Right atrium auricular region (tissue), 2 donors: ENCODE measurements at regions not wholly inside any gene's neighbourhood (a gene's known extent, or its start where the extent isn't known, plus 50 kb on each side); places are given as distances from the start of the nearest gene placed in this dataset.

ENCODE experiments used
- DNase-seq: peaks from one replicate; pipeline ENCODE4 v3.0.0-alpha.2; 2019; ENCODE audit warnings: low spot score
- H3K27ac ChIP-seq, 2 donors: fragments of 200-600 bp; sonication (generic); 1 replicate in 1 of 2; 2 replicates in 1 of 2; pipeline ENCODE4 v1.5.1; 2016 to 2019
- H3K27me3 ChIP-seq, 2 donors: fragments of 200-600 bp; sonication (generic); one replicate each; pipeline versions ENCODE4 v1.5.1 to v1.6.0; 2017 to 2019
- H3K36me3 ChIP-seq: fragments of 200-600 bp; sonication (generic); one replicate; pipeline ENCODE4 v1.5.1; 2016
- H3K4me1 ChIP-seq, 2 donors: fragments of 200-600 bp; sonication (generic); one replicate each; pipeline versions ENCODE4 v1.5.1 to v1.6.0; 2017 to 2019
- H3K4me3 ChIP-seq, 2 donors: fragments of 200-600 bp; sonication (generic); 1 replicate in 1 of 2; 2 replicates in 1 of 2; pipeline ENCODE4 v1.5.1; 2017 to 2019; ENCODE audit warnings: mild to moderate bottlenecking in 1 of 2, moderate library complexity in 1 of 2
- H3K9me3 ChIP-seq, 2 donors: fragments of 200-600 bp; sonication (generic); one replicate each; pipeline ENCODE4 v1.5.1; 2019
- TF ChIP-seq, protein P1 (sequence below), 2 donors: fragments of 200-600 bp; sonication (generic); IDR thresholded peaks; one replicate each; pipeline ENCODE4 v1.5.1; 2019; ENCODE audit warnings: antibody characterized with exemption in 2 of 2

- Histone ChIP-seq H3K9me3 (no peaks in the 10 kb centered on the region), H3K27ac (no peak overlapping the region), H3K36me3 (no peaks in the 10 kb centered on the region), H3K27me3 (no peaks in the 10 kb centered on the region), H3K4me3 (no peak overlapping the region), H3K4me1 (no peaks in the 10 kb centered on the region)
- no peak for DNase-seq
- TF ChIP-seq, protein P1, sequence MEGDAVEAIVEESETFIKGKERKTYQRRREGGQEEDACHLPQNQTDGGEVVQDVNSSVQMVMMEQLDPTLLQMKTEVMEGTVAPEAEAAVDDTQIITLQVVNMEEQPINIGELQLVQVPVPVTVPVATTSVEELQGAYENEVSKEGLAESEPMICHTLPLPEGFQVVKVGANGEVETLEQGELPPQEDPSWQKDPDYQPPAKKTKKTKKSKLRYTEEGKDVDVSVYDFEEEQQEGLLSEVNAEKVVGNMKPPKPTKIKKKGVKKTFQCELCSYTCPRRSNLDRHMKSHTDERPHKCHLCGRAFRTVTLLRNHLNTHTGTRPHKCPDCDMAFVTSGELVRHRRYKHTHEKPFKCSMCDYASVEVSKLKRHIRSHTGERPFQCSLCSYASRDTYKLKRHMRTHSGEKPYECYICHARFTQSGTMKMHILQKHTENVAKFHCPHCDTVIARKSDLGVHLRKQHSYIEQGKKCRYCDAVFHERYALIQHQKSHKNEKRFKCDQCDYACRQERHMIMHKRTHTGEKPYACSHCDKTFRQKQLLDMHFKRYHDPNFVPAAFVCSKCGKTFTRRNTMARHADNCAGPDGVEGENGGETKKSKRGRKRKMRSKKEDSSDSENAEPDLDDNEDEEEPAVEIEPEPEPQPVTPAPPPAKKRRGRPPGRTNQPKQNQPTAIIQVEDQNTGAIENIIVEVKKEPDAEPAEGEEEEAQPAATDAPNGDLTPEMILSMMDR (IDR thresholded peaks at IDR 0.05) = no peak
Observed at GRCh38 chr2:155294358-155294757, 595.9 kb downstream of the KCNJ3 start.

- H3K27me3 ChIP-seq = no peaks in the 10 kb centered on the region
- no peak for DNase-seq
- no peaks in the 10 kb centered on the region for H3K9me3 ChIP-seq
- H3K36me3 ChIP-seq = no peaks in the 10 kb centered on the region
- no peak overlapping the region for H3K27ac ChIP-seq
- H3K4me3 ChIP-seq = no peak overlapping the region
- H3K4me1 ChIP-seq = no peaks in the 10 kb centered on the region
- TF ChIP-seq, protein P1 (IDR thresholded peaks at IDR 0.05) = no peak
Observed at GRCh38 chr2:155281907-155282306, 583.4 kb downstream of the KCNJ3 start.

DNA sequence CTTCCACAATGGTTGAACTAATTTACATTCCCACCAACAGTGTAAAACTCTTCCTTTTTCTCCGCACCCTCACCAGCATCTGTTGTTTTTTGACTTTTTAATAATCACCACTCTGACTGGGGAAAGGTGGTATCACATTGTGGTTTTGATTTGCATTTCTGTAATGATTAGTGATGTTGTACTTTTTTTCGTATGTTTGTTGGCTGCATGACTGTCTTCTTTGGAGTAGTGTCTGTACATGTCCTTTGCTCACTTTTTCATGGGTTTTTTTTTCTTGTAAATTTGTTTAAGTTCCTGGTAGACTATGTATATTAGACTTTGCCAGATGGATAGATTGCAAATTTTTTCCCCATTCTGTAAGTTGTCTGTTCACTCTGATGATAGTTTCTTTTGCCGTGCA lies 574.8 kb downstream of the KCNJ3 start:
- Histone ChIP-seq H3K4me3 (no peak overlapping the region), H3K9me3 (no peaks in the 10 kb centered on the region), H3K36me3 (no peaks in the 10 kb centered on the region), H3K4me1 (no peaks in the 10 kb centered on the region), H3K27ac (no peak overlapping the region), H3K27me3 (no peaks in the 10 kb centered on the region)
- TF ChIP-seq, protein P1 (IDR thresholded peaks at IDR 0.05) = no peak
- no peak for DNase-seq

DNA sequence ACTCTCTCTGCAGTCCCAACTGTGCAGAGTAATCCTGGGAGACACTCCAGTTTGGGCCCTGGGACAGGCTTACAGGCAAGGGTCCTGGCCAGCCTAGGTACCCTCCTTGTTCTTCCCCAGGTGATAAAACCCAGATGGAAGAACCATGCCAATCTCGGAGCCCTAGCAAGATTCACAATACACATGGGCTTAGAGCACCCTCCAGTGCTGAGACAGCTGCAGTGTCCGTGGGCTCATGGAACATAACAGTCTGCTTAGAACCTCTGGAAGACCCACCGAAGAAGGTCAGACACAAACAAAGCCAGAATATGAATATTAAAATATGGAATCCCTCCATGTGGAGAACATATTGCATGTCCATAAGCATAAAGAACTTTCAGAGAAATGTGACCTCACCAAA lies 568.1 kb downstream of the KCNJ3 start:
- TF ChIP-seq, protein P1 (IDR thresholded peaks at IDR 0.05) = no peak
- Histone ChIP-seq H3K9me3 (no peaks in the 10 kb centered on the region), H3K36me3 (no peaks in the 10 kb centered on the region), H3K27me3 (no peaks in the 10 kb centered on the region), H3K4me3 (no peak overlapping the region), H3K27ac (no peak overlapping the region), H3K4me1 (no peaks in the 10 kb centered on the region)
- no peak for DNase-seq

- Histone ChIP-seq H3K4me3 (no peak overlapping the region), H3K9me3 (no peaks in the 10 kb centered on the region), H3K27me3 (no peaks in the 10 kb centered on the region), H3K4me1 (no peaks in the 10 kb centered on the region), H3K27ac (no peak overlapping the region), H3K36me3 (no peaks in the 10 kb centered on the region)
- DNase-seq = no peak
- TF ChIP-seq, protein P1 (IDR thresholded peaks at IDR 0.05) = no peak
Observed at GRCh38 chr2:155266109-155266508, 567.6 kb downstream of the KCNJ3 start.

GRCh38 chr2:155256803-155257202 lies 558.3 kb downstream of the KCNJ3 start:
- TF ChIP-seq, protein P1 (IDR thresholded peaks at IDR 0.05) = no peak
- no peak for DNase-seq
- no peak overlapping the region for H3K27ac ChIP-seq
- H3K4me3 ChIP-seq = no peak overlapping the region
- H3K27me3 ChIP-seq = no peaks in the 10 kb centered on the region
- H3K9me3 ChIP-seq = no peaks in the 10 kb centered on the region
- H3K36me3 ChIP-seq = no peaks in the 10 kb centered on the region
- H3K4me1 ChIP-seq = no peaks in the 10 kb centered on the region
